ENCODE measurements at regions not wholly inside any gene's neighbourhood (a gene's known extent, or its start where the extent isn't known, plus 50 kb on each side); places are given as distances from the start of the nearest gene placed in this dataset.
"Not testable (repeated sequence)": the region's sequence is repeated elsewhere in the genome, so short reads cannot be mapped to it uniquely, and the experiment has no call there.

DNA sequence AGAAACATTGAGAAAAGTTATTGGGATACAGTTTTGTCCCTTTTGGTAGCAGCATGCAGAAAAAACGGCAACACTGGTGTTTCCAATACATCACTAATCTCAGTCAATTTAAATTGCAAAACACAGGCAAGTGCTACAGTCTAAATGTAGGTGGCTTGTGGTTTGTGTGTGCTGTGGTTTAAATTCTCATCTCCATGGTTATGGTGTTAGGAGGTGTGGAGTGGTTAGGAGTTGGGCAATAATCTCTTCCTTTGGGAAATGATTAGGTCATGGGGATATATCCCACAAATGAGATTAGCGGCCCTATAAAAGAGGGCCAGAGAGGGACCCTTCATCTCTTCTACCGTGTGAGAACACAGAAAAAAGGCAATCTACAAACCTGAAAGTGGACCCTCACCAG is 1344.3 kb downstream of the ADGRL3 start:
- no peak for DNase-seq (ENCODE audit: low read depth, low spot score)

- DNase-seq (ENCODE audit: low read depth, low spot score) = no peak
Measured at GRCh38 chr4:62543002-62543401, 1342.9 kb downstream of the ADGRL3 start.

DNA sequence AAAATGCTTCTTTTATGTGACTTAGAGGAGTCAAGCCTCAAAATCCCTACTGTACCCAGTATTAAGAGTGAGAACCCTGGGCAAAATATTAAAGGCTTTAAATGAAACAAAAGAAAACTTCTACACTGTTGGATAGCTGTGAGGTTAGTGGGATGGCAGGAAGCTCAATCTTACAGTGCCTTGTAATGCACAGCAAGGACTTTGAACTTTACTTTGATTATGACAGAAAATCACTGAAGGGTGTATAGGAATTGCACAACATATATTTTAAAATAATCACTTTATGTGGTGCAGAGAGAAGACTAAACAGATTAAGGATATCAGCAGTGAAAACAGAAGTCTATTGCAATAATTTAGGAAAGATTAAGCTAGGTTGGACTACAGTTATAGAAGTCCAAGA is 1333.4 kb downstream of the ADGRL3 start:
- no peak for DNase-seq (ENCODE audit: low read depth, low spot score)

GRCh38 chr4:62531731-62532130 is 1331.6 kb downstream of the ADGRL3 start:
- DNase-seq (ENCODE audit: low read depth, low spot score) = no peak

- no peak for DNase-seq (ENCODE audit: low read depth, low spot score)
Measured at GRCh38 chr4:62531264-62531663, 1331.1 kb downstream of the ADGRL3 start.

GRCh38 chr4:62528874-62529273 is 1328.7 kb downstream of the ADGRL3 start:
- DNase-seq (ENCODE audit: low read depth, low spot score) = no peak

- no peak for DNase-seq (ENCODE audit: low read depth, low spot score)
Measured at GRCh38 chr4:62526671-62527070, 1326.5 kb downstream of the ADGRL3 start.

DNA sequence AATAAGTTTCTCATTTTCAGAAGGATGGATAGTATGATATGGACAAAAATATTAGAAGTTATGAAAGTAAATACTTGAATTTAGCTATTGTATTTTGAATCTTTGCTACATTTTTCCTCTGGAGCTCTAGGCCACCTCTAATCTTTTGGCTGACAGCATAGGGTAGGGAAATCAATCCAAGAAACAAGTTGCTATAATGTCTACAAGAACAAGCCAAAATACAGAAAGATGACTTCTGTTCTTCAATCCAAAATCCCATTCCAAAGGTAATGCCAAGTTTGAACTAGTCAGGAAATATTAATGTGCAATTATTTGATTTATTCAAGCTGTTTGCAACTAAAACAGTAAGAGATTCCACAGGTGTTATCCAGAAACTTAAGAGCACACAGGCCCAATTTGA is 1323.1 kb downstream of the ADGRL3 start:
- no peak for DNase-seq (ENCODE audit: low read depth, low spot score)

DNA sequence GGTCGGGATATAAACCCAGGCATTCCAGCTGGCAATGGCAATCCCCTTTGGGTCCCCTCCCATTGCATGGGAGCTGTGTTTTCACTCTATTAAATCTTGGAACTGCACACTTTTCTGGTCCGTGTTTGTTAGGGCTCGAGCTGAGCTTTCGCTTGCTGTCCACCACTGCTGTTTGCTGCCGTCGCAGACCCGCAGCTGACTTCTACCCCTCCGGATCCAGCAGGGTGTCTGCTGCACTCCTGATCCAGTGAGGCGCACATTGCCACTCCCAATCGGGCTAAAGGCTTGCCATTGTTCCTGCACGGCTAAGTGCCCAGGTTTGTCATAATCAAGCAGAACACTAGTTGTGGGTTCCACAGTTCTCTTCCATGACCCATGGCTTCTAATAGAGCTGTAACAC is 1322.1 kb downstream of the ADGRL3 start:
- DNase-seq (ENCODE audit: low read depth, low spot score) = no peak

- DNase-seq (ENCODE audit: low read depth, low spot score) = no peak
Measured at GRCh38 chr4:62517716-62518115, 1317.6 kb downstream of the ADGRL3 start.

- DNase-seq (ENCODE audit: low read depth, low spot score) = no peak
Measured at GRCh38 chr4:62513306-62513705, 1313.2 kb downstream of the ADGRL3 start.

DNA sequence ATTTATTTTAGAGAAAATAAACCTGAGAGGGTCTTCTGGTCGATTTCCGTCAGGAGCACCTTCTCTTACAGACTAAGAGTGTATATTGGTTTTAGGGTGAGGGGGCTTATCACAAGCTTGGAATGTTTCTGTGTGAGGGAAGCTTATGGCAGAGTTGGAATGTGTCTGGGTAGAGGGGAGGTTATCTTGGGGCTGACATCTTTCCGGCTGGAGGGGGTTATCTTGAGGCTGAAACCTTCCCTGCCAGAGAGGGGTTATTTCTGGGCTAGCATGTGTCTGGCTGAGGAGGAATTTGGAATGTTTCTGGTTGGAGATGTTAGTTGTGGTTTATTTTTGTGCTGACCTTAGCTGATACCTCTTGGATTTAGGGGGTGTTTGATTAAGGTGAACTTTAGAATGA is 1312.1 kb downstream of the ADGRL3 start:
- DNase-seq (ENCODE audit: low read depth, low spot score) = no peak

GRCh38 chr4:62510228-62510627 is 1310.1 kb downstream of the ADGRL3 start:
- DNase-seq (ENCODE audit: low read depth, low spot score) = no peak

DNA sequence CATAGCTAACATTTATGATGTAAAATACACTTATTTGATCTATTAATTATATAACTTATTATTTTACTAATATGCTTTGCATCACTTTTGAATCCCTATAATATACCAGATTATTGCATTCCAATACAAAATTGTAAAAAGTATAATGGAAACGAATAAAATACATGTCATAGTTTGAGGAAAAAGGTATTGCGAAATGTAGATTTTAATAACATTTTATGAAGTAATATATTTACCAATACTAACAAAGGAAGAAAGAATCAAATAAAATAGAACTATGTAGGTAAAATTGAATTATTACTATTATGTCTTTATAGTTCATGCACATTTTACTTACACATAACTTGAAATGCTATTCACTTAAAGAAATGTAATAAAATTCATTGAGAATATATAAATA is 1300.2 kb downstream of the ADGRL3 start:
- no peak for DNase-seq (ENCODE audit: low read depth, low spot score)

GRCh38 chr4:62495032-62495431 is 1294.9 kb downstream of the ADGRL3 start:
- DNase-seq (ENCODE audit: low read depth, low spot score) = no peak

DNA sequence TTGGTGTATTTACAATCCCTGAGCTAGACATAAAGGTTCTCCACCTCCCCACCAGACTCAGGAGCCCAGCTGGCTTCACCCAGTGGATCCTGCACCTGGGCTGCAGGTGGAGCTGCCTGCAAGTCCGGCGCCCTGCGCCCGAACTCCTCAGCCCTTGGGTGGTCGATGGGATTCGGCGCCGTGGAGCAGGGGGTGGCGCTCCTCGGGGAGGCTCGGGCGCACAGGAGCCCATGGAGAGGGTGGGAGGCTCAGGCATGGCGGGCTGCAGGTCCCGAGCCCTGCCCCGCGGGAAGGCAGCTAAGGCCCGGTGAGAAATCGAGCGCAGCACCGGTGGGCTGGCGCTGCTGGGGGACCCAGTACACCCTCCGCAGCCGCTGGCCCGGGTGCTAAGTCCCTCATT is 1291.6 kb downstream of the ADGRL3 start:
- DNase-seq (ENCODE audit: low read depth, low spot score) = not testable (repeated sequence)

- DNase-seq (ENCODE audit: low read depth, low spot score) = no peak
Measured at GRCh38 chr4:62490635-62491034, 1290.5 kb downstream of the ADGRL3 start.

- DNase-seq (ENCODE audit: low read depth, low spot score) = no peak
Measured at GRCh38 chr4:62487016-62487415, 1286.9 kb downstream of the ADGRL3 start.

DNA sequence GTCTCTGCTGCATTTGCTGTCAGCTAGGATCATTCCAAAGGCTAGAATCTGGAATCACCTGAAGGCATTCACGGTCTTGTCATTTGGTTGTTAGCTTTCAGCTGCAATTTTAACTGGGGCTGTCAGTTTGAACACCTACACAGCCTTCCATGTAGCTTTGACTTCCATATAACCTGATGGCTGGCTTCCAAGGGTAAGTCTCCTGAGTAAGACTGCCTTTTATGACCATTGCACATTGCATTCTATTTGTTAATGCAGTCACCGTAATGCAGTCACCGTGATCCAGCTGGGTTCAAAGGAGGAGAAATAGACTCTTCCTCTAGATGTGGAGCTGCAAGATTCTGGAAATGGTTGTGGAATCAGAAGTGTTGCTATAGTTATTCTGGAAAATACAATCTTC is 1284.2 kb downstream of the ADGRL3 start:
- DNase-seq (ENCODE audit: low read depth, low spot score) = no peak

DNA sequence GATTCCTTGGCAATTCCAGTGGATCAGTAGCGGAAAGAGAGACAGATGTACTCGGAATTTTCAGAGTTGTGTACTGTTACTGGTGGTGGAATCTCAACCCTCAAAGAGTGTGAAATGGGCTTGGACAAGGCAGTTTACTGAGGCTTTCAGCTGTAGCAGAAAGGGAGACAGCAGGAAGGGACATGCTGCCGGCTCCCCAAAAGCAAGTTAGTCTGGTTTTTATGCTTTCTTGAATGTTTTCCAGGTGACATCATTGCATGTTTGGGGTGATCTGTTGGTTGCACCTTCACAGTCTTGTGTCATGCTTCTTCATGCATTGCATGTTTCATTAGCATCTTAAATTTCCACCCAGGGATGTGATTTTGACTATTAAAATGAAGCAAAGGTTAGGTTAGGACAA is 1282.2 kb downstream of the ADGRL3 start:
- DNase-seq (ENCODE audit: low read depth, low spot score) = no peak

- no peak for DNase-seq (ENCODE audit: low read depth, low spot score)
Measured at GRCh38 chr4:62475596-62475995, 1275.5 kb downstream of the ADGRL3 start.

GRCh38 chr4:62474802-62475201 is 1274.7 kb downstream of the ADGRL3 start:
- no peak for DNase-seq (ENCODE audit: low read depth, low spot score)

DNA sequence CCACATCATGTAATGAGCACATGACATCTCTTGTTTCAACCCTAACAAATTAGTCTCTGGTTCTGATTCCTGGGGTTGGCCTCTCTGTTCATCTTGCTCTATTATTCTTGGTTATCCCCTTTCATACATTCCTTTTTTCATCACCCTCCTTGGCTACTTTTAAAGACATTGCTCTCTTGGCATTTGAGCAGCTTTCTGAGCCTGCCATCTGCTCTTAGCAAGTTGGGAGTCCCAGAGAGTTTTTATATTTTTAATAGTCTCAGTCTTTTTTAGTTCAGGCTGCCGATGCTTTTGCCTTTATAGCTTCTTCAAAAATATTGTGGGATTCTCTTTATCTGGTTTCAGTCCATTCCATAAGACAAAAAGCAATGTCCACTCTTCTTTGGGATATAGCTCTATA is 1270.9 kb downstream of the ADGRL3 start:
- DNase-seq (ENCODE audit: low read depth, low spot score) = no peak

GRCh38 chr4:62470421-62470983 is 1270.4 kb downstream of the ADGRL3 start:
- DNase-seq (ENCODE audit: low read depth, low spot score) = no peak

Measured in smooth muscle cell of the brain vasculature (primary cell).